ENCODE measurements at regions not wholly inside any gene's neighbourhood (a gene's known extent, or its start where the extent isn't known, plus 50 kb on each side); places are given as distances from the start of the nearest gene placed in this dataset.

GRCh38 chr2:198950803-198951202 is 506.9 kb downstream of the SATB2 start:
- peaks cover 0 to 2% (median 0%) of the 10 kb centered on the region in 4 donors for H3K9me3 ChIP-seq (ENCODE audit: control insufficient read depth in 4 of 4, insufficient read depth in 3 of 4, low read length in 3 of 4)
- no peak overlapping the region for H3K27ac ChIP-seq (ENCODE audit: low read depth in 1 of 2, low read length in 1 of 2)
- H3K4me3 ChIP-seq, result no peak overlapping the region
- ATAC-seq (ENCODE audit: insufficient read depth, low FRiP score), result no peak
- TF ChIP-seq CTCF (IDR thresholded peaks at IDR 0.05; ENCODE audit: control extremely low read depth, extremely low read depth), result no peak
- no peaks in the 10 kb centered on the region for H3K36me3 ChIP-seq (ENCODE audit: control insufficient read depth in 4 of 4, insufficient read depth in 4 of 4, low read length in 4 of 4)
- no peaks in the 10 kb centered on the region for H3K27me3 ChIP-seq (ENCODE audit: control insufficient read depth in 3 of 3, insufficient read depth in 3 of 3, low read length in 2 of 3)
- no peak overlapping the region for H3K9ac ChIP-seq (ENCODE audit: insufficient read depth in 1 of 2, low read length in 2 of 2)
- DNase-seq, result no peak
- H3K4me1 ChIP-seq (ENCODE audit: control insufficient read depth in 5 of 5, insufficient read depth in 5 of 5, low read length in 5 of 5), result no peaks in the 10 kb centered on the region

- H3K9ac ChIP-seq (ENCODE audit: insufficient read depth in 1 of 2, low read length in 2 of 2), result no peak overlapping the region
- no peaks in the 10 kb centered on the region for H3K4me1 ChIP-seq (ENCODE audit: control insufficient read depth in 5 of 5, insufficient read depth in 5 of 5, low read length in 5 of 5)
- H3K27ac ChIP-seq (ENCODE audit: low read depth in 1 of 2, low read length in 1 of 2), result no peak overlapping the region
- no peak overlapping the region for H3K4me3 ChIP-seq
- no peaks in the 10 kb centered on the region for H3K9me3 ChIP-seq (ENCODE audit: control insufficient read depth in 4 of 4, insufficient read depth in 3 of 4, low read length in 3 of 4)
- no peak for TF ChIP-seq CTCF (IDR thresholded peaks at IDR 0.05; ENCODE audit: control extremely low read depth, extremely low read depth)
- WGBS, 2 donors, result 77 to 93% methylated on average over 3 of the region's 3 CpGs
- H3K27me3 ChIP-seq (ENCODE audit: control insufficient read depth in 3 of 3, insufficient read depth in 3 of 3, low read length in 2 of 3), result no peaks in the 10 kb centered on the region
- ATAC-seq (ENCODE audit: insufficient read depth, low FRiP score) (no peak), DNase-seq (no peak)
- H3K36me3 ChIP-seq (ENCODE audit: control insufficient read depth in 4 of 4, insufficient read depth in 4 of 4, low read length in 4 of 4), result no peaks in the 10 kb centered on the region
Observed at GRCh38 chr2:198945496-198945895, 512.2 kb downstream of the SATB2 start.

GRCh38 chr2:198930170-198930569 is 527.6 kb downstream of the SATB2 start:
- Histone ChIP-seq H3K9me3 (ENCODE audit: control insufficient read depth in 4 of 4, insufficient read depth in 3 of 4, low read length in 3 of 4) (peaks cover 0 to 3% (median under 1%) of the 10 kb centered on the region in 4 donors), H3K4me3 (no peak overlapping the region), H3K27ac (ENCODE audit: low read depth in 1 of 2, low read length in 1 of 2) (no peak overlapping the region), H3K36me3 (ENCODE audit: control insufficient read depth in 4 of 4, insufficient read depth in 4 of 4, low read length in 4 of 4) (no peaks in the 10 kb centered on the region), H3K27me3 (ENCODE audit: control insufficient read depth in 3 of 3, insufficient read depth in 3 of 3, low read length in 2 of 3) (no peaks in the 10 kb centered on the region), H3K9ac (ENCODE audit: insufficient read depth in 1 of 2, low read length in 2 of 2) (no peak overlapping the region), H3K4me1 (ENCODE audit: control insufficient read depth in 5 of 5, insufficient read depth in 5 of 5, low read length in 5 of 5) (no peaks in the 10 kb centered on the region)
- DNase-seq (no peak), ATAC-seq (ENCODE audit: insufficient read depth, low FRiP score) (no peak)
- no peak for TF ChIP-seq CTCF (IDR thresholded peaks at IDR 0.05; ENCODE audit: control extremely low read depth, extremely low read depth)

GRCh38 chr2:198928026-198928425 is 529.7 kb downstream of the SATB2 start:
- Histone ChIP-seq H3K36me3 (ENCODE audit: control insufficient read depth in 4 of 4, insufficient read depth in 4 of 4, low read length in 4 of 4) (no peaks in the 10 kb centered on the region), H3K4me1 (ENCODE audit: control insufficient read depth in 5 of 5, insufficient read depth in 5 of 5, low read length in 5 of 5) (no peaks in the 10 kb centered on the region), H3K9ac (ENCODE audit: insufficient read depth in 1 of 2, low read length in 2 of 2) (no peak overlapping the region), H3K4me3 (no peak overlapping the region), H3K27ac (ENCODE audit: low read depth in 1 of 2, low read length in 1 of 2) (no peak overlapping the region), H3K27me3 (ENCODE audit: control insufficient read depth in 3 of 3, insufficient read depth in 3 of 3, low read length in 2 of 3) (no peaks in the 10 kb centered on the region), H3K9me3 (ENCODE audit: control insufficient read depth in 4 of 4, insufficient read depth in 3 of 4, low read length in 3 of 4) (peaks cover 0 to 3% (median 0%) of the 10 kb centered on the region in 4 donors)
- 60 to 65% methylated on average over 3 of the region's 3 CpGs for WGBS, 2 donors
- no peak for DNase-seq
- ATAC-seq (ENCODE audit: insufficient read depth, low FRiP score), result no peak
- no peak for TF ChIP-seq CTCF (IDR thresholded peaks at IDR 0.05; ENCODE audit: control extremely low read depth, extremely low read depth)
